HEK293 (cell line): ENCODE measurements at regions not wholly inside any gene's neighbourhood (a gene's known extent, or its start where the extent isn't known, plus 50 kb on each side); places are given as distances from the start of the nearest gene placed in this dataset.

ENCODE experiments used
- CTCF ChIA-PET: fragments of 350-600 bp; formaldehyde crosslinking; extraction: SDS; loops from one replicate; lab custom pipeline; 2021; ENCODE audit warnings: antibody characterized with exemption; lab: Yijun Ruan, JAX
- POLR2A ChIA-PET: fragments of 300-600 bp; formaldehyde crosslinking; extraction: SDS; loops from one replicate; lab custom pipeline; 2020; ENCODE audit warnings: antibody characterized with exemption, inconsistent platforms; lab: Yijun Ruan, JAX
- H3K27ac ChIP-seq: fragments of 200-500 bp; sonication (Bioruptor generic); 2 replicates; pipeline ENCODE4 v1.5.1; 2014; ENCODE audit warnings: low read depth, low read length, control low read depth, inconsistent platforms; ENCODE audit errors: extremely low read depth
- H3K36me3 ChIP-seq, 2 experiments: fragments of 200-500 bp in 1 of 2; sonication (Bioruptor generic) in 1 of 2; 1 replicate in 1 of 2; 2 replicates in 1 of 2; pipeline ENCODE4 v1.5.1; 2014 to 2017; ENCODE audit warnings: inconsistent platforms in 2 of 2, low read length in 2 of 2; ENCODE audit not compliant: control insufficient read depth in 2 of 2, insufficient read depth in 1 of 2
- H3K4me1 ChIP-seq: fragments of 200-500 bp; sonication (Bioruptor generic); 2 replicates; pipeline ENCODE4 v1.5.1; 2014; ENCODE audit warnings: mild to moderate bottlenecking, low read length, inconsistent platforms; ENCODE audit not compliant: control insufficient read depth, insufficient read depth
- H3K4me3 ChIP-seq: 2 replicates; pipeline ENCODE4 v1.5.1; 2011; ENCODE audit warnings: low read depth, mild to moderate bottlenecking, control low read depth, low read length, moderate library complexity
- H3K9me3 ChIP-seq: fragments of 200-500 bp; sonication (Bioruptor generic); 2 replicates; pipeline ENCODE4 v1.5.1; 2014; ENCODE audit warnings: low read depth, low read length, inconsistent platforms; ENCODE audit not compliant: control insufficient read depth, insufficient read depth
- PRDM10 ChIP-seq: fragments of 450-650 bp; formaldehyde crosslinking; IDR thresholded peaks from 2 replicates; pipeline ENCODE4 v1.5.1; 2016; ENCODE audit warnings: missing biosample characterization, missing genetic modification characterization
- SCRT1 ChIP-seq: fragments of 450-650 bp; formaldehyde crosslinking; IDR thresholded peaks from 2 replicates; pipeline ENCODE4 v1.5.1; 2016; ENCODE audit warnings: missing biosample characterization, missing genetic modification characterization, borderline replicate concordance
- TCF7L2 ChIP-seq: IDR thresholded peaks from 2 replicates; pipeline ENCODE4 v1.6.1; 2011; ENCODE audit warnings: low read depth, mild to moderate bottlenecking, inconsistent platforms, low read length, moderate library complexity, borderline replicate concordance
- TSHZ1 ChIP-seq: fragments of 450-650 bp; formaldehyde crosslinking; IDR thresholded peaks from 2 replicates; pipeline ENCODE4 v1.5.1; 2016; ENCODE audit warnings: missing biosample characterization, missing genetic modification characterization, borderline replicate concordance
- WT1 ChIP-seq: fragments of 450-650 bp; formaldehyde crosslinking; IDR thresholded peaks from 2 replicates; pipeline ENCODE4 v1.5.1; 2016; ENCODE audit warnings: missing biosample characterization, missing genetic modification characterization
- ZIC2 ChIP-seq: fragments of 450-650 bp; formaldehyde crosslinking; IDR thresholded peaks from 2 replicates; pipeline ENCODE4 v1.5.1; 2016; ENCODE audit warnings: missing biosample characterization, missing genetic modification characterization
- ZNF239 ChIP-seq: fragments of 450-650 bp; formaldehyde crosslinking; IDR thresholded peaks from 2 replicates; pipeline ENCODE4 v1.5.1; 2016; ENCODE audit warnings: missing biosample characterization, missing genetic modification characterization
- ZNF335 ChIP-seq: fragments of 450-650 bp; formaldehyde crosslinking; conservative IDR thresholded peaks from 2 replicates; pipeline ENCODE4 v1.5.1; 2016; ENCODE audit warnings: missing biosample characterization, missing genetic modification characterization
- ZNF433 ChIP-seq: fragments of 450-650 bp; formaldehyde crosslinking; IDR thresholded peaks from 2 replicates; pipeline ENCODE4 v1.5.1; 2016; ENCODE audit warnings: missing biosample characterization, missing genetic modification characterization, low read depth
- ZNF501 ChIP-seq: fragments of 450-650 bp; formaldehyde crosslinking; IDR thresholded peaks from 2 replicates; pipeline ENCODE4 v1.5.1; 2016; ENCODE audit warnings: missing biosample characterization, missing genetic modification characterization
- ZNF510 ChIP-seq: fragments of 450-650 bp; formaldehyde crosslinking; IDR thresholded peaks from 2 replicates; pipeline ENCODE4 v1.5.1; 2018; ENCODE audit warnings: mild to moderate bottlenecking, missing genetic modification characterization, missing biosample characterization; ENCODE audit not compliant: insufficient replicate concordance
- ZNF585B ChIP-seq: fragments of 450-650 bp; formaldehyde crosslinking; IDR thresholded peaks from 2 replicates; pipeline ENCODE4 v1.5.1; 2016; ENCODE audit warnings: missing biosample characterization, missing genetic modification characterization
- ZNF610 ChIP-seq: fragments of 450-650 bp; formaldehyde crosslinking; IDR thresholded peaks from 2 replicates; pipeline ENCODE4 v1.5.1; 2016; ENCODE audit warnings: missing biosample characterization, missing genetic modification characterization, borderline replicate concordance
- ZNF621 ChIP-seq: fragments of 450-650 bp; formaldehyde crosslinking; IDR thresholded peaks from 2 replicates; pipeline ENCODE4 v1.5.1; 2017; ENCODE audit warnings: missing biosample characterization, missing genetic modification characterization
- ZNF76 ChIP-seq: fragments of 450-650 bp; formaldehyde crosslinking; IDR thresholded peaks from 2 replicates; pipeline ENCODE4; 2016; ENCODE audit warnings: low read depth, missing biosample characterization, missing genetic modification characterization, borderline replicate concordance
- ZNF837 ChIP-seq: fragments of 450-650 bp; formaldehyde crosslinking; IDR thresholded peaks from 2 replicates; pipeline ENCODE4 v1.5.1; 2016; ENCODE audit warnings: missing biosample characterization, missing genetic modification characterization

GRCh38 chr13:76684336-76684735 lies 201.9 kb downstream of the KCTD12 start (continued):
- no peak for TF ChIP-seq TSHZ1 (tag by site-specific recombination)
- TF ChIP-seq TCF7L2, result no peak
- no peak for TF ChIP-seq ZNF239 (tag by site-specific recombination)
- TF ChIP-seq ZNF610 (tag by site-specific recombination), result no peak
- TF ChIP-seq ZNF76, result no peak
- TF ChIP-seq ZNF621, result no peak
- no peak for TF ChIP-seq ZNF501 (tag by site-specific recombination)

GRCh38 chr13:76683854-76684253 lies 202.4 kb downstream of the KCTD12 start:
- ChIA-PET POLR2A (no interaction called here), CTCF (no interaction called here)
- H3K9me3 ChIP-seq, result no peaks in the 10 kb centered on the region
- no peaks in the 10 kb centered on the region for H3K36me3 ChIP-seq
- no peak overlapping the region for H3K27ac ChIP-seq
- no peaks in the 10 kb centered on the region for H3K4me1 ChIP-seq
- no peak overlapping the region for H3K4me3 ChIP-seq
- no peak for TF ChIP-seq ZNF335 (tag by site-specific recombination)
- no peak for TF ChIP-seq ZIC2 (tag by site-specific recombination)
- no peak for TF ChIP-seq ZNF510 (tag by site-specific recombination)

- Histone ChIP-seq H3K36me3 (no peaks in the 10 kb centered on the region), H3K4me1 (no peaks in the 10 kb centered on the region), H3K4me3 (no peak overlapping the region), H3K27ac (no peak overlapping the region), H3K9me3 (no peaks in the 10 kb centered on the region)
- ChIA-PET POLR2A (no interaction called here), CTCF (no interaction called here)
- TF ChIP-seq ZNF585B (tag by site-specific recombination) (no peak), PRDM10 (tag by site-specific recombination) (no peak), SCRT1 (tag by site-specific recombination) (no peak), ZNF433 (no peak), WT1 (tag by site-specific recombination) (no peak), ZNF837 (tag by site-specific recombination) (no peak)
These were observed 203.0 kb downstream of the KCTD12 start for GRCh38 chr13:76683168-76683567.
